Adrenal gland (tissue), 9 donors: ENCODE measurements at regions not wholly inside any gene's neighbourhood (a gene's known extent, or its start where the extent isn't known, plus 50 kb on each side); places are given as distances from the start of the nearest gene placed in this dataset.

Experiments
- DNase-seq, 7 donors: peaks; one replicate each; pipeline ENCODE4 v3.0.0-alpha.2; 2019 to 2020
- H3K27ac ChIP-seq, 5 donors: fragments of 200-600 bp; sonication (generic) in 4 of 5; 1 replicate in 3 of 5; 2 replicates in 2 of 5; pipeline versions ENCODE4 v1.5.1 to v1.8.0; 2016 to 2020; ENCODE audit warnings: mild to moderate bottlenecking in 1 of 5
- H3K27me3 ChIP-seq: fragments of 200-600 bp; 2 replicates; pipeline ENCODE4 v1.8.0; 2021
- H3K36me3 ChIP-seq, 2 donors: fragments of 200-600 bp; replicated peaks in 1 of 2; 1 replicate in 1 of 2; 2 replicates in 1 of 2; pipeline versions ENCODE4 v1.5.1 to v1.8.0; 2018 to 2022
- H3K4me1 ChIP-seq, 2 donors: fragments of 200-600 bp; replicated peaks in 1 of 2; 1 replicate in 1 of 2; 2 replicates in 1 of 2; pipeline versions ENCODE4 v1.5.1 to v1.8.0; 2018 to 2021
- H3K4me3 ChIP-seq, 4 donors: fragments of 200-600 bp; sonication (generic) in 3 of 4; one replicate each; pipeline ENCODE4 v1.5.1; 2016 to 2018
- H3K9me3 ChIP-seq, 3 donors: fragments of 200-600 bp; sonication (generic) in 1 of 3; replicated peaks in 1 of 3; 1 replicate in 2 of 3; 2 replicates in 1 of 3; pipeline versions ENCODE4 v1.5.1 to v1.8.0; 2016 to 2021
- CTCF ChIP-seq, 6 experiments: fragments of 450-650 bp in 4 of 6; fragments of 200-600 bp in 2 of 6; sonication (generic) in 1 of 6; IDR thresholded peaks; 1 replicate in 5 of 6; 2 replicates in 1 of 6; pipeline versions ENCODE4 v1.5.1 to v1.8.0; 2016 to 2021; ENCODE audit warnings: antibody characterized with exemption in 6 of 6, mild to moderate bottlenecking in 2 of 6, moderate library complexity in 1 of 6
- POLR2A ChIP-seq, 2 donors: fragments of 450-650 bp; IDR thresholded peaks; one replicate each; pipeline ENCODE4 v1.6.1; 2017; ENCODE audit warnings: antibody characterized with exemption in 2 of 2, mild to moderate bottlenecking in 2 of 2, moderate library complexity in 1 of 2
- WGBS, 4 donors: extraction: QIAGEN DNeasy Blood & Tissue Kit in 2 of 4; methylation state at CpG; one replicate each; pipeline versions ENCODE4 v1.1.5 to v1.1.7; 2013 to 2017; 5-methylcytosine and 5-hydroxymethylcytosine counted together
- intact Hi-C, 2 donors: fragments of 100-400 bp; cut with DNase I; formaldehyde crosslinking; loops; one replicate each; pipeline versions ENCODE4 v1.14.1 to v1.15.0; 2022 to 2023
- donor health status: healthy with polysubstance abuse.
- donor health status: Bipolar disorder and iron deficiency.
- donor health status: DM: yes; HTN: yes; CAD: no.
- donor health status: DM: no; HTN: no; CAD: no.
- donor health status: DM: no; HTN: no; CAD: no.

- no peak for TF ChIP-seq POLR2A (IDR thresholded peaks at IDR 0.05)
- TF ChIP-seq CTCF (IDR thresholded peaks at IDR 0.05), result peak in 2 of 6 experiments; percentile 13 to 29
- no peak for DNase-seq
- no peaks in the 10 kb centered on the region for H3K36me3 ChIP-seq
- 36 to 56% (median 44%) methylated on average over 1 of the region's 1 CpG for WGBS, 4 donors
- H3K4me3 ChIP-seq, result no peak overlapping the region
- H3K27me3 ChIP-seq, result no peaks in the 10 kb centered on the region
- intact Hi-C loops, result no loop called here
- H3K9me3 ChIP-seq, result no peaks in the 10 kb centered on the region
- no peaks in the 10 kb centered on the region for H3K4me1 ChIP-seq
- H3K27ac ChIP-seq, result no peak overlapping the region
Measured at GRCh38 chr11:97454988-97455387, 1065.2 kb downstream of the JRKL start.

- no peak for TF ChIP-seq CTCF (IDR thresholded peaks at IDR 0.05)
- no peak for TF ChIP-seq POLR2A (IDR thresholded peaks at IDR 0.05)
- no peaks in the 10 kb centered on the region for H3K9me3 ChIP-seq
- H3K4me1 ChIP-seq, result no peaks in the 10 kb centered on the region
- intact Hi-C loops, result no loop called here
- no peak overlapping the region for H3K4me3 ChIP-seq
- H3K27me3 ChIP-seq, result no peaks in the 10 kb centered on the region
- no peaks in the 10 kb centered on the region for H3K36me3 ChIP-seq
- no peak for DNase-seq
- H3K27ac ChIP-seq, result no peak overlapping the region
Measured at GRCh38 chr11:97460091-97460490, 1070.3 kb downstream of the JRKL start.

GRCh38 chr11:97461044-97461880 is 1071.4 kb downstream of the JRKL start:
- TF ChIP-seq CTCF (IDR thresholded peaks at IDR 0.05) (no peak), POLR2A (IDR thresholded peaks at IDR 0.05) (no peak)
- Histone ChIP-seq H3K36me3 (no peaks in the 10 kb centered on the region), H3K9me3 (no peaks in the 10 kb centered on the region), H3K27me3 (no peaks in the 10 kb centered on the region), H3K4me3 (no peak overlapping the region), H3K27ac (no peak overlapping the region), H3K4me1 (no peaks in the 10 kb centered on the region)
- WGBS, 4 donors, result 83 to 93% (median 87%) methylated on average over 14 to 21 of the region's 21 CpGs
- intact Hi-C loops, result no loop called here
- no peak for DNase-seq

- no peak for DNase-seq
- Histone ChIP-seq H3K36me3 (no peaks in the 10 kb centered on the region), H3K4me3 (no peak overlapping the region), H3K4me1 (no peaks in the 10 kb centered on the region), H3K27ac (no peak overlapping the region), H3K9me3 (no peaks in the 10 kb centered on the region), H3K27me3 (no peaks in the 10 kb centered on the region)
- intact Hi-C loops, result no loop called here
- WGBS, 4 donors, result 81 to 93% (median 90%) methylated on average over 6 to 9 of the region's 9 CpGs
- TF ChIP-seq POLR2A (IDR thresholded peaks at IDR 0.05) (no peak), CTCF (IDR thresholded peaks at IDR 0.05) (no peak)
Measured at GRCh38 chr11:97461934-97462333, 1072.1 kb downstream of the JRKL start.
